SK-N-SH (cell line): ENCODE measurements at regions not wholly inside any gene's neighbourhood (a gene's known extent, or its start where the extent isn't known, plus 50 kb on each side); places are given as distances from the start of the nearest gene placed in this dataset.

ENCODE experiments used
- CTCF ChIA-PET: fragments of 300-600, 350-600 bp; formaldehyde crosslinking; extraction: SDS; loops from one replicate; lab custom pipeline; 2021; lab: Yijun Ruan, JAX
- POLR2A ChIA-PET: fragments of 350-600 bp; sonication (Branson Sonifier 250); formaldehyde crosslinking; extraction: SDS; loops from one replicate; lab custom pipeline; 2020; ENCODE audit warnings: antibody characterized with exemption, inconsistent platforms; lab: Yijun Ruan, JAX
- DNase-seq: peaks from one replicate; pipeline ENCODE4 v3.0.0; 2012
- H2AFZ ChIP-seq: fragments of 200-600 bp; sonication (generic); 2 replicates; pipeline ENCODE4 v1.8.1; 2016; ENCODE audit warnings: antibody characterized with exemption, mild to moderate bottlenecking, low read depth
- H3F3A ChIP-seq: fragments of 200-600 bp; sonication (generic); replicated peaks from 2 replicates; pipeline ENCODE3; 2016; ENCODE audit warnings: antibody characterized with exemption, mild to moderate bottlenecking; ENCODE audit not compliant: insufficient read depth
- H3K27ac ChIP-seq, 2 experiments: fragments of 200-500 bp in 1 of 2; fragments of 200-600 bp in 1 of 2; sonication (Bioruptor generic) in 1 of 2; sonication (generic), shearing (Covaris generic) in 1 of 2; 2 replicates each; pipeline versions ENCODE4 v1.5.1 to v1.6.1; 2014 to 2016; ENCODE audit warnings: low read depth in 2 of 2, inconsistent platforms in 1 of 2, low read length in 1 of 2, mild to moderate bottlenecking in 1 of 2, mixed read lengths in 1 of 2
- H3K27me3 ChIP-seq: fragments of 200-600 bp; sonication (generic), shearing (Covaris generic); 2 replicates; pipeline ENCODE4 v1.6.1; 2016; ENCODE audit warnings: mixed run types; ENCODE audit not compliant: insufficient read depth
- H3K36me3 ChIP-seq, 2 experiments: fragments of 200-500 bp in 1 of 2; fragments of 200-600 bp in 1 of 2; sonication (Bioruptor generic) in 1 of 2; sonication (generic) in 1 of 2; replicated peaks in 1 of 2; 2 replicates each; pipeline versions ENCODE3 to v1.5.1; 2014 to 2016; ENCODE audit warnings: low read length in 1 of 2, mild to moderate bottlenecking in 1 of 2; ENCODE audit not compliant: insufficient read depth in 2 of 2, control insufficient read depth in 1 of 2
- H3K4me1 ChIP-seq, 2 experiments: fragments of 200-500 bp in 1 of 2; fragments of 200-600 bp in 1 of 2; sonication (Bioruptor generic) in 1 of 2; sonication (generic), shearing (Covaris generic) in 1 of 2; 2 replicates each; pipeline versions ENCODE4 v1.5.1 to v1.6.1; 2014 to 2016; ENCODE audit warnings: low read depth in 1 of 2, low read length in 1 of 2, mixed run types in 1 of 2; ENCODE audit not compliant: insufficient read depth in 2 of 2, control insufficient read depth in 1 of 2
- H3K4me2 ChIP-seq: fragments of 200-600 bp; sonication (generic), shearing (Covaris generic); 2 replicates; pipeline ENCODE4 v1.6.1; 2017; ENCODE audit warnings: mixed run types
- H3K4me3 ChIP-seq, 2 experiments: fragments of 200-500 bp in 1 of 2; fragments of 200-600 bp in 1 of 2; sonication (Bioruptor generic) in 1 of 2; sonication (generic), shearing (Covaris generic) in 1 of 2; 2 replicates each; pipeline versions ENCODE4 v1.5.1 to v1.8.1; 2014 to 2016; ENCODE audit warnings: low read depth in 2 of 2, inconsistent platforms in 1 of 2, low read length in 1 of 2, mild to moderate bottlenecking in 1 of 2, mixed read lengths in 1 of 2, moderate library complexity in 1 of 2
- H3K79me2 ChIP-seq: fragments of 200-600 bp; sonication (generic); 2 replicates; pipeline ENCODE4 v1.8.1; 2017; ENCODE audit warnings: mild to moderate bottlenecking; ENCODE audit not compliant: insufficient read depth
- H3K9ac ChIP-seq: fragments of 200-600 bp; sonication (generic); 2 replicates; pipeline ENCODE4 v1.6.1; 2017; ENCODE audit warnings: mixed run types
- H3K9me2 ChIP-seq: fragments of 200-600 bp; sonication (generic); 2 replicates; pipeline ENCODE4 v1.6.1; 2017; ENCODE audit warnings: mixed run types
- H3K9me3 ChIP-seq: fragments of 200-600 bp; sonication (generic); 2 replicates; pipeline ENCODE4 v1.6.1; 2017; ENCODE audit warnings: mixed run types, mild to moderate bottlenecking, moderate library complexity
- H4K20me1 ChIP-seq: fragments of 200-600 bp; sonication (generic); 2 replicates; pipeline ENCODE4 v1.6.1; 2017; ENCODE audit warnings: mild to moderate bottlenecking, mixed run types; ENCODE audit not compliant: insufficient read depth
- ELF1 ChIP-seq: IDR thresholded peaks from 2 replicates; pipeline ENCODE4 v1.4.0; 2012
- EP300 ChIP-seq, 2 experiments: IDR thresholded peaks; 2 replicates each; pipeline versions ENCODE4 v1.4.0 to v1.6.1; 2012; ENCODE audit warnings: borderline replicate concordance in 1 of 2, low read depth in 1 of 2, low read length in 1 of 2
- FOSL2 ChIP-seq: IDR thresholded peaks from 2 replicates; pipeline ENCODE4 v1.4.0; 2012; ENCODE audit warnings: low read depth, mild to moderate bottlenecking, moderate library complexity, borderline replicate concordance
- FOXM1 ChIP-seq: IDR thresholded peaks from 2 replicates; pipeline ENCODE4 v1.4.0; 2012; ENCODE audit warnings: low read depth, mild to moderate bottlenecking
- IRF3 ChIP-seq: fragments of 150-350 bp; IDR thresholded peaks from 2 replicates; pipeline ENCODE4 v1.6.1; 2016; ENCODE audit warnings: mild to moderate bottlenecking, low read depth, low read length
- MAX ChIP-seq: IDR thresholded peaks from 2 replicates; pipeline ENCODE4 v1.4.0; 2012; ENCODE audit warnings: low read depth
- MEF2A ChIP-seq: IDR thresholded peaks from 2 replicates; pipeline ENCODE4 v1.4.0; 2012; ENCODE audit warnings: low read depth, borderline replicate concordance
- NFIC ChIP-seq: IDR thresholded peaks from 2 replicates; pipeline ENCODE4 v1.4.0; 2012; ENCODE audit warnings: borderline replicate concordance
- NRF1 ChIP-seq: IDR thresholded peaks from 2 replicates; pipeline ENCODE4 v1.6.1; 2012; ENCODE audit warnings: low read depth, mild to moderate bottlenecking, low read length
- PBX3 ChIP-seq: IDR thresholded peaks from 2 replicates; pipeline ENCODE4; 2012
- POLR2AphosphoS5 ChIP-seq: IDR thresholded peaks from 2 replicates; pipeline ENCODE4 v1.6.1; 2012; ENCODE audit warnings: low read depth, low read length
- RAD21 ChIP-seq: IDR thresholded peaks from 2 replicates; pipeline ENCODE4 v1.6.1; 2012; ENCODE audit warnings: mild to moderate bottlenecking, low read length
- RCOR1 ChIP-seq: fragments of 150-350 bp; IDR thresholded peaks from 2 replicates; pipeline ENCODE4 v1.6.1; 2017; ENCODE audit warnings: antibody characterized with exemption, low read length
- RFX5 ChIP-seq: IDR thresholded peaks from 2 replicates; pipeline ENCODE4 v1.6.1; 2012; ENCODE audit warnings: mild to moderate bottlenecking, improper control_type of control experiment, low read length
- SIN3A ChIP-seq: IDR thresholded peaks from 2 replicates; pipeline ENCODE4 v1.6.1; 2012; ENCODE audit warnings: low read depth, mild to moderate bottlenecking, low read length, moderate library complexity, borderline replicate concordance
- SMC3 ChIP-seq: IDR thresholded peaks from 2 replicates; pipeline ENCODE4 v1.6.1; 2012; ENCODE audit warnings: low read depth, low read length, improper control_type of control experiment
- TAF1 ChIP-seq: IDR thresholded peaks from 2 replicates; pipeline ENCODE4 v1.6.1; 2012; ENCODE audit warnings: low read depth, mild to moderate bottlenecking, low read length, moderate library complexity, borderline replicate concordance
- TCF12 ChIP-seq: IDR thresholded peaks from 2 replicates; pipeline ENCODE4 v1.4.0; 2012
- ZBTB33 ChIP-seq: IDR thresholded peaks from 2 replicates; pipeline ENCODE4 v1.4.0; 2012; ENCODE audit warnings: low read depth, borderline replicate concordance
- WGBS: methylation state at CpG from one replicate; pipeline ENCODE4 v1.1.6; 2017; ENCODE audit warnings: low lambda C conversion rate; 5-methylcytosine and 5-hydroxymethylcytosine counted together
- TF ChIP-seq, protein P1 (sequence below): fragments of 150-350 bp; IDR thresholded peaks from 2 replicates; pipeline ENCODE4 v1.6.1; 2017; ENCODE audit warnings: antibody characterized with exemption, low read length, low read depth, borderline replicate concordance
- TF ChIP-seq, protein P2 (sequence below): IDR thresholded peaks from 2 replicates; pipeline ENCODE4 v1.4.0; 2012; ENCODE audit warnings: low read depth, borderline replicate concordance

- ChIA-PET CTCF (no interaction called here), POLR2A (no interaction called here)
- Histone ChIP-seq H3K9me2 (no peaks in the 10 kb centered on the region), H3K36me3 (no peaks in the 10 kb centered on the region), H3K4me2 (no peak overlapping the region), H3K4me1 (peaks cover 0 to 2% of the 10 kb centered on the region in 2 experiments; a peak in 3 of 4 replicates), H2AFZ (no peak overlapping the region), H3K27ac (no peak overlapping the region), H3K9me3 (no peaks in the 10 kb centered on the region), H3K9ac (no peak overlapping the region), H3K79me2 (no peaks in the 10 kb centered on the region), H3K4me3 (no peak overlapping the region), H4K20me1 (no peaks in the 10 kb centered on the region), H3F3A (peaks cover 3% of the 10 kb centered on the region), H3K27me3 (no peaks in the 10 kb centered on the region)
- 18% methylated on average over 6 of the region's 6 CpGs for WGBS
- DNase-seq = no peak
- TF ChIP-seq EP300 (IDR thresholded peaks at IDR 0.05; ENCODE audit: borderline replicate concordance in 1 of 2, low read depth in 1 of 2, low read length in 1 of 2) (no peak), POLR2AphosphoS5 (no peak), ELF1 (no peak), IRF3 (no peak)
- TF ChIP-seq, protein P1, sequence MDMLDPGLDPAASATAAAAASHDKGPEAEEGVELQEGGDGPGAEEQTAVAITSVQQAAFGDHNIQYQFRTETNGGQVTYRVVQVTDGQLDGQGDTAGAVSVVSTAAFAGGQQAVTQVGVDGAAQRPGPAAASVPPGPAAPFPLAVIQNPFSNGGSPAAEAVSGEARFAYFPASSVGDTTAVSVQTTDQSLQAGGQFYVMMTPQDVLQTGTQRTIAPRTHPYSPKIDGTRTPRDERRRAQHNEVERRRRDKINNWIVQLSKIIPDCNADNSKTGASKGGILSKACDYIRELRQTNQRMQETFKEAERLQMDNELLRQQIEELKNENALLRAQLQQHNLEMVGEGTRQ = no peak
Observed at GRCh38 chr1:207244409-207244801, 77.1 kb upstream of the CD55 start.

DNA sequence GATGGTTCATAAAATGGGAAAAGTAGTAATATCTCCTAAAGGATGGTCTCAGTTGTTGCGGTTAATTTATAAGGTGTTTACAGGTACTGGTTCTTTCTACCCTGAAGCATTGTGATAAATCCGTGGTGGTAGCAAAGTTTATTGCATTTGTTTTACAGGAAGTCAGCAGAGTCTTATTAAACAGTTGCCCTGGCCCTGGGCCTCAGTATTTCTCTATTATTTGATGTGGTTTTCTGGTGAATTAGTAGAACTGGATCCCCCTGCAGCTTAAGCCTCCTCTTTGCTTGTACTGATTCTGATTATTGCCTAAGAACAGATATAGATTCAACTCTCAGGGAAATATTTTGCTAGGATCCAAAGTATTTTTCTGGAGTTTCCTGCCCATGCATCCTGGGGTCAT lies 76.4 kb upstream of the CD55 start:
- ChIA-PET CTCF (no interaction called here), POLR2A (no interaction called here)
- H3K36me3 ChIP-seq = no peaks in the 10 kb centered on the region
- no peak overlapping the region for H2AFZ ChIP-seq
- H3K9ac ChIP-seq = no peak overlapping the region
- H3K27me3 ChIP-seq = no peaks in the 10 kb centered on the region
- H3K4me3 ChIP-seq = no peak overlapping the region
- no peak overlapping the region for H3K4me2 ChIP-seq
- H4K20me1 ChIP-seq = no peaks in the 10 kb centered on the region
- no peak overlapping the region for H3K27ac ChIP-seq
- 41% methylated on average over 2 of the region's 2 CpGs for WGBS
- no peaks in the 10 kb centered on the region for H3K79me2 ChIP-seq
- no peaks in the 10 kb centered on the region for H3K9me3 ChIP-seq
- H3K9me2 ChIP-seq = no peaks in the 10 kb centered on the region
- H3F3A ChIP-seq = peaks cover 2% of the 10 kb centered on the region
- TF ChIP-seq ZBTB33 (no peak), TCF12 (no peak), PBX3 (no peak), NFIC (no peak), RAD21 (no peak), MEF2A (no peak), RFX5 (no peak), FOXM1 (no peak), SMC3 (no peak), SIN3A (no peak), TAF1 (no peak), RCOR1 (no peak), NRF1 (no peak), MAX (no peak), FOSL2 (no peak)
- TF ChIP-seq, protein P2, sequence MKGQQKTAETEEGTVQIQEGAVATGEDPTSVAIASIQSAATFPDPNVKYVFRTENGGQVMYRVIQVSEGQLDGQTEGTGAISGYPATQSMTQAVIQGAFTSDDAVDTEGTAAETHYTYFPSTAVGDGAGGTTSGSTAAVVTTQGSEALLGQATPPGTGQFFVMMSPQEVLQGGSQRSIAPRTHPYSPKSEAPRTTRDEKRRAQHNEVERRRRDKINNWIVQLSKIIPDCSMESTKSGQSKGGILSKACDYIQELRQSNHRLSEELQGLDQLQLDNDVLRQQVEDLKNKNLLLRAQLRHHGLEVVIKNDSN = no peak
- TF ChIP-seq, protein P1 = no peak
- no peak for DNase-seq
- peaks cover 0 to 2% of the 10 kb centered on the region in 2 experiments; a peak in 3 of 4 replicates for H3K4me1 ChIP-seq
